ENCODE measurements at regions not wholly inside any gene's neighbourhood (a gene's known extent, or its start where the extent isn't known, plus 50 kb on each side); places are given as distances from the start of the nearest gene placed in this dataset.

- no peak for TF ChIP-seq CTCF (IDR thresholded peaks at IDR 0.05; ENCODE audit: extremely low read depth, missing control alignments)
- DNase-seq (ENCODE audit: low spot score), result no peak
These were observed 50.5 kb upstream of the SHANK2 start for GRCh38 chr11:71302911-71303310.

GRCh38 chr11:71302534-71302909 is 50.1 kb upstream of the SHANK2 start:
- TF ChIP-seq CTCF (IDR thresholded peaks at IDR 0.05; ENCODE audit: extremely low read depth, missing control alignments), result no peak
- no peak for DNase-seq (ENCODE audit: low spot score)

Measured in GM20000 (cell line).